ENCODE measurements at regions not wholly inside any gene's neighbourhood (a gene's known extent, or its start where the extent isn't known, plus 50 kb on each side); places are given as distances from the start of the nearest gene placed in this dataset.
A peak's percentile ranks its signal among the peaks of the same experiment; 100 is the strongest.

GRCh38 chr4:14752341-14753046, 249.8 kb upstream of the CPEB2 start:
- DNase-seq, result no peak

- no peak for DNase-seq
Observed at GRCh38 chr4:14767142-14767541, 235.1 kb upstream of the CPEB2 start.

- no peak for DNase-seq
Observed at GRCh38 chr4:14768449-14768848, 233.8 kb upstream of the CPEB2 start.

- no peak for DNase-seq
Observed at GRCh38 chr4:14769993-14770392, 232.3 kb upstream of the CPEB2 start.

- no peak for DNase-seq
Observed at GRCh38 chr4:14771094-14771493, 231.2 kb upstream of the CPEB2 start.

GRCh38 chr4:14771504-14772175, 230.6 kb upstream of the CPEB2 start:
- no peak for DNase-seq

- no peak for DNase-seq
Observed at GRCh38 chr4:14772388-14772787, 229.9 kb upstream of the CPEB2 start.

- peak; percentile 63 for DNase-seq
Observed at GRCh38 chr4:14783011-14783877, 219.0 kb upstream of the CPEB2 start.

GRCh38 chr4:14787221-14787620, 215.1 kb upstream of the CPEB2 start:
- DNase-seq, result no peak

GRCh38 chr4:14787894-14788293, 214.4 kb upstream of the CPEB2 start:
- DNase-seq, result peak; percentile 9

GRCh38 chr4:14790494-14790893, 211.8 kb upstream of the CPEB2 start:
- no peak for DNase-seq

- DNase-seq, result no peak
Observed at GRCh38 chr4:14792702-14793227, 209.5 kb upstream of the CPEB2 start.

GRCh38 chr4:14800977-14801376, 201.3 kb upstream of the CPEB2 start:
- DNase-seq, result no peak

- no peak for DNase-seq
Observed at GRCh38 chr4:14802596-14802995, 199.7 kb upstream of the CPEB2 start.

- DNase-seq, result no peak
Observed at GRCh38 chr4:14807856-14808255, 194.4 kb upstream of the CPEB2 start.

GRCh38 chr4:14809203-14809602, 193.1 kb upstream of the CPEB2 start:
- DNase-seq, result no peak

- DNase-seq, result no peak
Observed at GRCh38 chr4:14810121-14810520, 192.2 kb upstream of the CPEB2 start.

GRCh38 chr4:14810568-14810967, 191.7 kb upstream of the CPEB2 start:
- DNase-seq, result no peak

GRCh38 chr4:14812101-14812500, 190.2 kb upstream of the CPEB2 start:
- no peak for DNase-seq

- DNase-seq, result no peak
Observed at GRCh38 chr4:14816623-14817261, 185.5 kb upstream of the CPEB2 start.

GRCh38 chr4:14824189-14824588, 178.1 kb upstream of the CPEB2 start:
- DNase-seq, result no peak

- DNase-seq, result peak; percentile 23
Observed at GRCh38 chr4:14827111-14827510, 175.2 kb upstream of the CPEB2 start.

- no peak for DNase-seq
Observed at GRCh38 chr4:14829795-14830194, 172.5 kb upstream of the CPEB2 start.
